Erythroblast (primary cell): ENCODE measurements at regions not wholly inside any gene's neighbourhood (a gene's known extent, or its start where the extent isn't known, plus 50 kb on each side); places are given as distances from the start of the nearest gene placed in this dataset.

Source experiments
- GATA1 ChIP-seq: IDR thresholded peaks from 2 replicates; pipeline ENCODE4 v1.6.1; 2011; ENCODE audit warnings: low read depth, mild to moderate bottlenecking, control low read depth, low read length, moderate library complexity
- POLR2A ChIP-seq: IDR thresholded peaks from 2 replicates; pipeline ENCODE4 v1.6.1; 2011; ENCODE audit warnings: mild to moderate bottlenecking, low read length

- TF ChIP-seq POLR2A (no peak), GATA1 (no peak)
Measured at GRCh38 chr22:48371391-48371790, 1456.3 kb downstream of the BRD1 start.
